ENCODE measurements at regions not wholly inside any gene's neighbourhood (a gene's known extent, or its start where the extent isn't known, plus 50 kb on each side); places are given as distances from the start of the nearest gene placed in this dataset.

GRCh38 chr21:36260030-36260787 is 59.8 kb upstream of the MORC3 start:
- TF ChIP-seq, protein P1, sequence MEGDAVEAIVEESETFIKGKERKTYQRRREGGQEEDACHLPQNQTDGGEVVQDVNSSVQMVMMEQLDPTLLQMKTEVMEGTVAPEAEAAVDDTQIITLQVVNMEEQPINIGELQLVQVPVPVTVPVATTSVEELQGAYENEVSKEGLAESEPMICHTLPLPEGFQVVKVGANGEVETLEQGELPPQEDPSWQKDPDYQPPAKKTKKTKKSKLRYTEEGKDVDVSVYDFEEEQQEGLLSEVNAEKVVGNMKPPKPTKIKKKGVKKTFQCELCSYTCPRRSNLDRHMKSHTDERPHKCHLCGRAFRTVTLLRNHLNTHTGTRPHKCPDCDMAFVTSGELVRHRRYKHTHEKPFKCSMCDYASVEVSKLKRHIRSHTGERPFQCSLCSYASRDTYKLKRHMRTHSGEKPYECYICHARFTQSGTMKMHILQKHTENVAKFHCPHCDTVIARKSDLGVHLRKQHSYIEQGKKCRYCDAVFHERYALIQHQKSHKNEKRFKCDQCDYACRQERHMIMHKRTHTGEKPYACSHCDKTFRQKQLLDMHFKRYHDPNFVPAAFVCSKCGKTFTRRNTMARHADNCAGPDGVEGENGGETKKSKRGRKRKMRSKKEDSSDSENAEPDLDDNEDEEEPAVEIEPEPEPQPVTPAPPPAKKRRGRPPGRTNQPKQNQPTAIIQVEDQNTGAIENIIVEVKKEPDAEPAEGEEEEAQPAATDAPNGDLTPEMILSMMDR (IDR thresholded peaks at IDR 0.05) = peak; percentile 75
- peak overlapping the region in 1 of 2 donors; percentile 27 for H3K27ac ChIP-seq (ENCODE audit: low read depth in 1 of 2, low read length in 2 of 2)
- ATAC-seq (ENCODE audit: poor library complexity) (peak; percentile 93), DNase-seq (peak in 12 of 14 experiments; percentile 13 to 81 (median 40))
- no peaks in the 10 kb centered on the region for H3K27me3 Mint-ChIP-seq
- ChIA-PET CTCF (interaction anchor here (0.6 to 1.5 kb wide), 7 partner anchors 11 to 465 kb away, joined by 3 to 6 read pairs (median 3); no protein-coding TSS in a partner anchor), POLR2A (interaction anchor here (0.6 to 3.1 kb wide), 5 partner anchors 29 to 1393 kb away, joined by 3 to 24 read pairs (median 4); partner anchors contain the start of genes MORC3 and SETD4)
- peak overlapping the region; percentile 50 for H3K4me3 ChIP-seq (ENCODE audit: low read length)
- no peaks in the 10 kb centered on the region for H3K9me3 ChIP-seq (ENCODE audit: control insufficient read depth in 1 of 2, insufficient read depth in 1 of 2, low read length in 2 of 2)
- H3K27ac Mint-ChIP-seq = peak overlapping the region; percentile 93
- peaks cover 9% of the 10 kb centered on the region for H3K4me1 ChIP-seq (ENCODE audit: insufficient read depth, low read length)
- H3K4me3 Mint-ChIP-seq = peak overlapping the region; percentile 89
- H3K4me1 Mint-ChIP-seq (ENCODE audit: low read depth) = peaks cover 9% of the 10 kb centered on the region
- H3K9me3 Mint-ChIP-seq = no peaks in the 10 kb centered on the region
- intact Hi-C loops (cut with DNase I, micrococcal nuclease) = loop anchor here (1.0 to 2.0 kb wide), 5 partner anchors 29 to 71 kb away; partner anchors contain the start of gene MORC3 (in 2 of the 2)
- H3K36me3 ChIP-seq (ENCODE audit: insufficient read depth, low read length) = peaks cover 26% of the 10 kb centered on the region
- H3K36me3 Mint-ChIP-seq (ENCODE audit: low read depth) = peaks cover 37% of the 10 kb centered on the region
- H3K27me3 ChIP-seq (ENCODE audit: control insufficient read depth in 1 of 2, insufficient read depth in 2 of 2, low read length in 2 of 2) = no peaks in the 10 kb centered on the region

GRCh38 chr21:36260802-36261201 is 59.2 kb upstream of the MORC3 start:
- Mint-ChIP-seq H3K9me3 (no peaks in the 10 kb centered on the region), H3K36me3 (ENCODE audit: low read depth) (peaks cover 38% of the 10 kb centered on the region), H3K27me3 (no peaks in the 10 kb centered on the region), H3K4me1 (ENCODE audit: low read depth) (peaks cover 9% of the 10 kb centered on the region), H3K4me3 (peak overlapping the region; percentile 89), H3K27ac (peak overlapping the region; percentile 93)
- peak; percentile 22 for ATAC-seq (ENCODE audit: poor library complexity)
- TF ChIP-seq, protein P1 (IDR thresholded peaks at IDR 0.05) = no peak
- Histone ChIP-seq H3K9me3 (ENCODE audit: control insufficient read depth in 1 of 2, insufficient read depth in 1 of 2, low read length in 2 of 2) (no peaks in the 10 kb centered on the region), H3K4me3 (ENCODE audit: low read length) (peak overlapping the region; percentile 50), H3K27me3 (ENCODE audit: control insufficient read depth in 1 of 2, insufficient read depth in 2 of 2, low read length in 2 of 2) (no peaks in the 10 kb centered on the region), H3K36me3 (ENCODE audit: insufficient read depth, low read length) (peaks cover 30% of the 10 kb centered on the region), H3K4me1 (ENCODE audit: insufficient read depth, low read length) (peaks cover 9% of the 10 kb centered on the region), H3K27ac (ENCODE audit: low read depth in 1 of 2, low read length in 2 of 2) (no peak overlapping the region)
- DNase-seq = no peak
- CTCF ChIA-PET = interaction anchor here (0.6 to 1.5 kb wide), 7 partner anchors 12 to 914 kb away, joined by 3 to 5 read pairs (median 3); partner anchors contain the start of gene MORC3
- POLR2A ChIA-PET = interaction anchor here (1.5 to 3.1 kb wide), 3 partner anchors 28 to 59 kb away, joined by 4 to 24 read pairs (median 9); partner anchors contain the start of gene MORC3
- intact Hi-C loops (cut with DNase I, micrococcal nuclease) = loop anchor here (1.0 to 2.0 kb wide), 5 partner anchors 28 to 70 kb away; partner anchors contain the start of gene MORC3 (in 2 of the 2)

GRCh38 chr21:36261459-36261858 is 58.5 kb upstream of the MORC3 start:
- intact Hi-C loops (cut with DNase I, micrococcal nuclease) = loop anchor here (2.0 kb wide), 3 partner anchors 27 to 69 kb away; no protein-coding TSS in a partner anchor

More at GRCh38 chr21:36261459-36261858, 58.5 kb upstream of the MORC3 start:
- CTCF ChIA-PET = interaction anchor here (0.6 to 1.5 kb wide), 8 partner anchors 12 to 914 kb away, joined by 3 to 5 read pairs (median 3); partner anchors contain the start of gene MORC3
- Mint-ChIP-seq H3K9me3 (no peaks in the 10 kb centered on the region), H3K4me1 (ENCODE audit: low read depth) (peaks cover 9% of the 10 kb centered on the region), H3K4me3 (no peak overlapping the region), H3K27ac (no peak overlapping the region), H3K27me3 (no peaks in the 10 kb centered on the region), H3K36me3 (ENCODE audit: low read depth) (peaks cover 37% of the 10 kb centered on the region)
- TF ChIP-seq, protein P1 (IDR thresholded peaks at IDR 0.05) = no peak
- DNase-seq (no peak), ATAC-seq (ENCODE audit: poor library complexity) (no peak)
- H3K9me3 ChIP-seq (ENCODE audit: control insufficient read depth in 1 of 2, insufficient read depth in 1 of 2, low read length in 2 of 2) = no peaks in the 10 kb centered on the region
- POLR2A ChIA-PET = interaction anchor here (2.2 to 3.1 kb wide), 2 partner anchors 37 to 59 kb away, joined by 9 to 24 read pairs; partner anchors contain the start of gene MORC3
- H3K27ac ChIP-seq (ENCODE audit: low read depth in 1 of 2, low read length in 2 of 2) = no peak overlapping the region
- no peaks in the 10 kb centered on the region for H3K27me3 ChIP-seq (ENCODE audit: control insufficient read depth in 1 of 2, insufficient read depth in 2 of 2, low read length in 2 of 2)
- peaks cover 26% of the 10 kb centered on the region for H3K36me3 ChIP-seq (ENCODE audit: insufficient read depth, low read length)
- H3K4me1 ChIP-seq (ENCODE audit: insufficient read depth, low read length) = peaks cover 9% of the 10 kb centered on the region
- no peak overlapping the region for H3K4me3 ChIP-seq (ENCODE audit: low read length)

Data from CD4-positive, alpha-beta T cell (primary cell).